T follicular helper cell (primary cell): ENCODE measurements at regions not wholly inside any gene's neighbourhood (a gene's known extent, or its start where the extent isn't known, plus 50 kb on each side); places are given as distances from the start of the nearest gene placed in this dataset.
"Not testable (repeated sequence)": the region's sequence is repeated elsewhere in the genome, so short reads cannot be mapped to it uniquely, and the experiment has no call there.

Experiments used
- DNase-seq: peaks from one replicate; pipeline ENCODE4 v3.0.0-alpha.2; 2020; ENCODE audit warnings: low read depth

DNA sequence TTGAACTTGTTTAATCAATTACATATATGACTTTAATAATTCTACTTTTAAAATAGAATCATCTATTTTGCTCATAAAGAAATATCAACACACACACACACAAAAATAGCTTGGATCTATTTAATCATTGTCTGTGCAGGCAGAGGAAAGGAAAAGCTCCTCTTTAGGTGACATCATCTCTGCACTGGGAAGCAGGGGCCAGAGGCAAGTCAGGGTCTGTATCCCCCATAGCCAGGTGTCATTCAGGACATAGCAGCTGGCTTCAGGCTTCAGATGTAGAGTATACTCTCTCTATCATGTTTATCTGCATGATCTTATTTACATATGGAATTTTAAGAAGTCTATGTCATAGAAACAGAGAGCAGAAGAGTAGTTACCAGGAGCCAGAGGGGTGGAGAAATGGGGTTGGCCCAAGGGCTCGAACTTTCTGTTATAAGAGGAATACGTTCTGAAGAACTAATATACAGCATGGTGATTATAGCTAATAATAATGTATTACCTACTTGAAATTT lies 110.4 kb upstream of the LDB2 start:
- no peak for DNase-seq

- not testable (repeated sequence) for DNase-seq
These were observed 105.4 kb upstream of the LDB2 start for GRCh38 chr4:17003606-17004392.

DNA sequence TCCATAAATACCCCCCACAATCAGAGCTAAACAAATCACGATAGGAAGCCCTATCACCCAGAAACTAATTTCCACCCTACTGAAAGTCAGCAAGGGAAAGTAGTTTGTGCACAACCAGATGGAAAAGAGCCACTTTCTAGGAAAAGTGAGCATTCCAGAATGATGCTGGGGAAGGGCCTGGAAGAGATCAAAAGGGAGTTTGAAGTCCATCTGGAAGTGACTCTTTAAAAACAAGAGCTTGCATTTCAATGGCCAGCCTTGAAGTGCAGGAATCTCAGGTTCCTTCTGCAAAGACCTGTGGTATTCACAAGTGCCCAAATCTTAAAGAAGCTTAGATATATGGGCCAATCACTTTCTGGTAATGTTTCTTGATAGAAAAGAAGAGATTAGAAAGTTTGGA lies 97.0 kb upstream of the LDB2 start:
- no peak for DNase-seq

- DNase-seq: no peak
These were observed 95.8 kb upstream of the LDB2 start for GRCh38 chr4:16993956-16994840.

- no peak for DNase-seq
These were observed 94.3 kb upstream of the LDB2 start for GRCh38 chr4:16992566-16993225.

GRCh38 chr4:16991450-16991849 lies 93.0 kb upstream of the LDB2 start:
- DNase-seq: no peak

GRCh38 chr4:16989371-16989770 lies 90.9 kb upstream of the LDB2 start:
- no peak for DNase-seq

- DNase-seq: no peak
These were observed 90.4 kb upstream of the LDB2 start for GRCh38 chr4:16988814-16989213.

GRCh38 chr4:16977081-16977480 lies 78.6 kb upstream of the LDB2 start:
- no peak for DNase-seq

DNA sequence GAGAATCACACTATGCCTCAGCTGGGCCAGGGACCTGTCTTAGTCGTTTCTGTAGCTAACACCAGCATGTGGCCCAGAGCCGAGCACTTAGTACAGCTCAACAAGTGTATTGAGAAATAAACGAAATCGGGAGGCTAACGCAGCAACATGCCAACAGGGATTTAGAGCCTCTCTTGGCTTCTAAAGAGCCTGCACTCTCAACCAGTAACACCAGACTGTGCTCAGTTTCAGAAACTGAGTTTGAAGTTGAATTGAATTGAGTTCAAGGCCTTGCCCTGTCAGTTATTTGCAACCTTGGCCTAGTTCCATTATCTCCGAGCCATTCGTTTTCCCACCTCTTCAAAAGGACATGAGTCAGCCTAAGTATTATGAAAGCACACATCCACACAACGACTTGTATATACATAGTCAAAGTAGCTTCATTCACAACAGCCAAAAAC lies 71.3 kb upstream of the LDB2 start:
- DNase-seq: no peak

GRCh38 chr4:16967722-16968121 lies 69.3 kb upstream of the LDB2 start:
- no peak for DNase-seq

DNA sequence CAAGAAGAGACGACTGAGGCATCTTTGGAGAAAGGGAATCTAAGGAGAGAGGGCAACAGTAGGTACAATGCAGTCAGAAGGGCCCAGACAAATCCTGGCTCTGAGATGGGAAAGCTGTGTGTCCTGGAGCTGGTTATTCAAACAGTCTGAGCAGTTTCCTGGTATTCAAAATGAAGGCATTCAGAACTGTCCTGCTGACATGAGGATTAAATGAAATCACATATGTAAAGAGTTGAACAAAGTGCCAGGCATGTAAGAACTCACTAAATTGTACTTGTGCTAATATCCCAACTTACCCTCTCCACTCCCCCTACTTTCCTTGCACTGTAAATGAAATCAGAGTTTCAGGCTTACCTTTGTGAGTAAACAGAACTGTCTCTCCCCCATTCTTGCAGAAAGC lies 60.9 kb upstream of the LDB2 start:
- no peak for DNase-seq

- no peak for DNase-seq
These were observed 54.6 kb upstream of the LDB2 start for GRCh38 chr4:16952896-16953630.

DNA sequence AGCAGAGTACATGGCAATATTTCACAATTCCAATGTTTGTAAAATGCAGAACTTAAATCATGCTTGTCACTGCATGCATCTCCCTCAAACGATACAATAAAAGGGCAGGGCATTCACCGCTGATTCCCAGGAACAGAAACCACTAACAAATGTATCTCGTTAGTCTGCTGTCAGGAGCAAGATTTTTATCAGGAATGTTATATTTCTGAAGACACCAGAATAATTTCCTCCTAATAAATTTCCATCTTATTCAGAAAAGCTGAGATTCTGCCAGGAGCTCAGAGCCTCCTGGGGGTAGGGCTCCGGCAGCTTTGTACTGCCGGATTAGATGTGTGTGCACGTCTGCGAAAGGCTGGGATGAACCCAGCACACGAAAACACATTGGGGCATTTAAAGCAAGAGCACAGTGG lies 54.0 kb upstream of the LDB2 start:
- no peak for DNase-seq
